Loucy (cell line): ENCODE measurements at regions not wholly inside any gene's neighbourhood (a gene's known extent, or its start where the extent isn't known, plus 50 kb on each side); places are given as distances from the start of the nearest gene placed in this dataset.

Experiments
- H2AFZ ChIP-seq: fragments of 200-600 bp; sonication (generic); 2 replicates; pipeline ENCODE4 v1.6.0; 2016; ENCODE audit warnings: antibody characterized with exemption, mild to moderate bottlenecking, low read length, moderate library complexity
- H3F3A ChIP-seq: fragments of 200-600 bp; 2 replicates; pipeline ENCODE4 v1.6.0; 2016; ENCODE audit warnings: antibody characterized with exemption, low read depth, mild to moderate bottlenecking
- H3K27me3 ChIP-seq: fragments of 200-600 bp; sonication (generic); 2 replicates; pipeline ENCODE4 v1.6.1; 2014; ENCODE audit warnings: low read length, mild to moderate bottlenecking; ENCODE audit not compliant: insufficient read depth, poor library complexity, severe bottlenecking
- H3K36me3 ChIP-seq: fragments of 200-600 bp; sonication (generic); 2 replicates; pipeline ENCODE4 v1.6.1; 2016; ENCODE audit warnings: low read length; ENCODE audit not compliant: insufficient read depth
- H3K4me1 ChIP-seq: fragments of 200-600 bp; sonication (generic); 2 replicates; pipeline ENCODE4 v1.5.1; 2014; ENCODE audit warnings: low read length, mild to moderate bottlenecking; ENCODE audit not compliant: insufficient read depth, poor library complexity, severe bottlenecking
- H3K4me2 ChIP-seq: fragments of 200-600 bp; sonication (generic); 2 replicates; pipeline ENCODE4 v1.6.0; 2014; ENCODE audit warnings: antibody characterized with exemption, low read length, low read depth, mild to moderate bottlenecking; ENCODE audit not compliant: poor library complexity, severe bottlenecking
- H3K4me3 ChIP-seq: fragments of 200-600 bp; sonication (generic); 2 replicates; pipeline ENCODE4 v1.5.1; 2014; ENCODE audit warnings: low read length, mild to moderate bottlenecking, mixed read lengths; ENCODE audit not compliant: poor library complexity, severe bottlenecking
- H3K79me2 ChIP-seq: fragments of 200-600 bp; sonication (generic); 2 replicates; pipeline ENCODE4 v1.6.1; 2014; ENCODE audit warnings: low read length; ENCODE audit not compliant: insufficient read depth
- H3K9ac ChIP-seq: fragments of 200-600 bp; sonication (generic); 2 replicates; pipeline ENCODE4 v1.6.0; 2014; ENCODE audit warnings: mild to moderate bottlenecking, low read depth, low read length, moderate library complexity; ENCODE audit not compliant: poor library complexity, severe bottlenecking
- H3K9me2 ChIP-seq: fragments of 200-600 bp; sonication (generic); replicated peaks from 2 replicates; pipeline ENCODE4 v1.6.1; 2016; ENCODE audit warnings: low read depth, low read length, mixed read lengths
- H3K9me3 ChIP-seq: fragments of 200-600 bp; sonication (generic); 2 replicates; pipeline ENCODE4 v1.6.1; 2014; ENCODE audit warnings: mild to moderate bottlenecking, antibody characterized with exemption, low read length, low read depth; ENCODE audit not compliant: insufficient read depth
- H4K20me1 ChIP-seq: fragments of 200-600 bp; sonication (generic); 2 replicates; pipeline ENCODE4 v1.6.0; 2014; ENCODE audit warnings: antibody characterized with exemption, low read length, mild to moderate bottlenecking; ENCODE audit not compliant: insufficient read depth, poor library complexity, severe bottlenecking
- EZH2phosphoT487 ChIP-seq: fragments of 200-600 bp; IDR thresholded peaks from 2 replicates; pipeline ENCODE4 v1.6.1; 2018; ENCODE audit warnings: antibody characterized with exemption, mild to moderate bottlenecking, moderate library complexity, borderline replicate concordance
- TF ChIP-seq, protein P1 (sequence below): fragments of 200-600 bp; sonication (generic); conservative IDR thresholded peaks from 2 replicates; pipeline ENCODE4 v1.5.1; 2014; ENCODE audit warnings: mild to moderate bottlenecking, antibody characterized with exemption, low read length

DNA sequence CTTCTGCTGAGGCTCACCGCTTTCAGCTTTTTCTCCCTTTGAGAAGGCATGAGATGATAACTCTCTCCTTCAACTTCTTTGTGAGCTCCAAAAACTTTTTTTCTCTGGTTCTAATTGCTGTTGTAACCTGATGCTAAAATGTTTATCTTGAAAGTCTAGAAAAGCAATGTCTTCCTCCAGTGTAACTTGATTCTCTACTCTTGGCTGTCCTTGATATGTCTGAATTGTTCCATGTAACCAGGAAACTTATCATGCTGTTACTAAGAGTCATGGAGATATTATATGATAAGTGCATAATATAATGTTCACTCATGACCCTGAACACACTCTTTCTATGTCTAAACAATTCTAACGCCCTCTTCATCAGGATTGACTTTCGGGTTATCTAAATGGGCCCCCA lies 128.0 kb upstream of the ABCA1 start:
- H3K9me3 ChIP-seq: no peaks in the 10 kb centered on the region
- H3K36me3 ChIP-seq: no peaks in the 10 kb centered on the region
- no peak overlapping the region for H3K4me2 ChIP-seq
- no peaks in the 10 kb centered on the region for H3K27me3 ChIP-seq
- peaks cover 3% of the 10 kb centered on the region for H3K4me1 ChIP-seq
- H3K4me3 ChIP-seq: no peak overlapping the region
- no peaks in the 10 kb centered on the region for H4K20me1 ChIP-seq
- no peak overlapping the region for H2AFZ ChIP-seq
- H3K79me2 ChIP-seq: no peaks in the 10 kb centered on the region
- TF ChIP-seq, protein P1, sequence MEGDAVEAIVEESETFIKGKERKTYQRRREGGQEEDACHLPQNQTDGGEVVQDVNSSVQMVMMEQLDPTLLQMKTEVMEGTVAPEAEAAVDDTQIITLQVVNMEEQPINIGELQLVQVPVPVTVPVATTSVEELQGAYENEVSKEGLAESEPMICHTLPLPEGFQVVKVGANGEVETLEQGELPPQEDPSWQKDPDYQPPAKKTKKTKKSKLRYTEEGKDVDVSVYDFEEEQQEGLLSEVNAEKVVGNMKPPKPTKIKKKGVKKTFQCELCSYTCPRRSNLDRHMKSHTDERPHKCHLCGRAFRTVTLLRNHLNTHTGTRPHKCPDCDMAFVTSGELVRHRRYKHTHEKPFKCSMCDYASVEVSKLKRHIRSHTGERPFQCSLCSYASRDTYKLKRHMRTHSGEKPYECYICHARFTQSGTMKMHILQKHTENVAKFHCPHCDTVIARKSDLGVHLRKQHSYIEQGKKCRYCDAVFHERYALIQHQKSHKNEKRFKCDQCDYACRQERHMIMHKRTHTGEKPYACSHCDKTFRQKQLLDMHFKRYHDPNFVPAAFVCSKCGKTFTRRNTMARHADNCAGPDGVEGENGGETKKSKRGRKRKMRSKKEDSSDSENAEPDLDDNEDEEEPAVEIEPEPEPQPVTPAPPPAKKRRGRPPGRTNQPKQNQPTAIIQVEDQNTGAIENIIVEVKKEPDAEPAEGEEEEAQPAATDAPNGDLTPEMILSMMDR: no peak
- TF ChIP-seq EZH2phosphoT487: no peak
- H3F3A ChIP-seq: no peaks in the 10 kb centered on the region
- no peaks in the 10 kb centered on the region for H3K9me2 ChIP-seq
- H3K9ac ChIP-seq: no peak overlapping the region

- H3K4me3 ChIP-seq: no peak overlapping the region
- no peak overlapping the region for H2AFZ ChIP-seq
- H3K27me3 ChIP-seq: no peaks in the 10 kb centered on the region
- H3K36me3 ChIP-seq: no peaks in the 10 kb centered on the region
- H4K20me1 ChIP-seq: no peaks in the 10 kb centered on the region
- no peaks in the 10 kb centered on the region for H3F3A ChIP-seq
- no peak for TF ChIP-seq EZH2phosphoT487
- TF ChIP-seq, protein P1: no peak
- no peaks in the 10 kb centered on the region for H3K9me2 ChIP-seq
- H3K9ac ChIP-seq: no peak overlapping the region
- no peak overlapping the region for H3K4me2 ChIP-seq
- H3K9me3 ChIP-seq: no peaks in the 10 kb centered on the region
- H3K79me2 ChIP-seq: no peaks in the 10 kb centered on the region
- H3K4me1 ChIP-seq: no peaks in the 10 kb centered on the region
Measured at GRCh38 chr9:105057551-105057950, 129.6 kb upstream of the ABCA1 start.

DNA sequence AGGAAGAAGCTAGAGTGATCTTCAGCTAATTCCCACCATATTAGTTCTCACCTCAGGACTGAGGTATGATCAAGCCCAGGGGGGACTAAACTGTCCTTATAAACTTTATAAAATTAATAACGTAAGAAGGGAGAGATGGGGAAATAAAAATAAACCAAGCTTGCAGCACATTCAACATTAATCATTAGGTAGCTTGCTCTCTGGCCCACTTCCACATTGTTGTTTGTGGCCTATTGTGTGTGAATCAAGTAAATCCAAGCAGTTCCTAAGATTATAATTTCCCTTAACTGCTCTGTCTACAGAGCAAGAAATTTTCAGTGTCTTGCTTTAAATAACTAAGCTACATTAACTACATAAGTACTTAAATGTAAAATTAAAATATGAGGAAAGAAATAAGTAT lies 131.3 kb upstream of the ABCA1 start:
- Histone ChIP-seq H3K36me3 (no peaks in the 10 kb centered on the region), H3K9ac (no peak overlapping the region), H3K4me3 (no peak overlapping the region), H3K9me3 (no peaks in the 10 kb centered on the region), H4K20me1 (no peaks in the 10 kb centered on the region), H3K9me2 (no peaks in the 10 kb centered on the region), H2AFZ (no peak overlapping the region), H3K4me2 (no peak overlapping the region), H3K27me3 (no peaks in the 10 kb centered on the region), H3F3A (no peaks in the 10 kb centered on the region), H3K4me1 (peaks cover 6% of the 10 kb centered on the region), H3K79me2 (no peaks in the 10 kb centered on the region)
- TF ChIP-seq, protein P1: no peak
- TF ChIP-seq EZH2phosphoT487: no peak
